ENCODE measurements at regions not wholly inside any gene's neighbourhood (a gene's known extent, or its start where the extent isn't known, plus 50 kb on each side); places are given as distances from the start of the nearest gene placed in this dataset.

DNA sequence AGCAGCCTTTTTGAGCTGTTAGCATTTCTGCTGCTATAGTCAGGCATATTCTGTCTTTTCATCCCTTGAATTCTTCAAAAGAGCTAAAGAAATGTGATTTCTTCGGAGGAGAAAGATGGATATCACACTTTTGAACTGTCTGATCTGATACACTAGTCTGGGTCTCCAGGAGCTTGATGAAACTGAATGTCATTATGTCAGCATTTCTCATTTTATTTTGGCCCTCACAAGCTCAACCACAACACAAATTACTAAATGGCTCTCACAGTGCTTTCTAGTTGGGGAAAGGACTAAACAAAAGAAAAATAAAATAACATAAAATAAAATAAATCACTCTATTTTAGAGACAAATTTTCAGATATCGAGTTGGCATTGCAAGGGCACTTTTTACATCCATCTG, 655.3 kb upstream of the SPANXN1 start:
- H3K27ac ChIP-seq, result no peak overlapping the region
- H3K36me3 ChIP-seq, result no peaks in the 10 kb centered on the region
- TF ChIP-seq, protein P1, sequence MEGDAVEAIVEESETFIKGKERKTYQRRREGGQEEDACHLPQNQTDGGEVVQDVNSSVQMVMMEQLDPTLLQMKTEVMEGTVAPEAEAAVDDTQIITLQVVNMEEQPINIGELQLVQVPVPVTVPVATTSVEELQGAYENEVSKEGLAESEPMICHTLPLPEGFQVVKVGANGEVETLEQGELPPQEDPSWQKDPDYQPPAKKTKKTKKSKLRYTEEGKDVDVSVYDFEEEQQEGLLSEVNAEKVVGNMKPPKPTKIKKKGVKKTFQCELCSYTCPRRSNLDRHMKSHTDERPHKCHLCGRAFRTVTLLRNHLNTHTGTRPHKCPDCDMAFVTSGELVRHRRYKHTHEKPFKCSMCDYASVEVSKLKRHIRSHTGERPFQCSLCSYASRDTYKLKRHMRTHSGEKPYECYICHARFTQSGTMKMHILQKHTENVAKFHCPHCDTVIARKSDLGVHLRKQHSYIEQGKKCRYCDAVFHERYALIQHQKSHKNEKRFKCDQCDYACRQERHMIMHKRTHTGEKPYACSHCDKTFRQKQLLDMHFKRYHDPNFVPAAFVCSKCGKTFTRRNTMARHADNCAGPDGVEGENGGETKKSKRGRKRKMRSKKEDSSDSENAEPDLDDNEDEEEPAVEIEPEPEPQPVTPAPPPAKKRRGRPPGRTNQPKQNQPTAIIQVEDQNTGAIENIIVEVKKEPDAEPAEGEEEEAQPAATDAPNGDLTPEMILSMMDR (IDR thresholded peaks at IDR 0.05), result no peak
- TF ChIP-seq POLR2A (IDR thresholded peaks at IDR 0.05), result no peak
- H3K27me3 ChIP-seq, result no peaks in the 10 kb centered on the region
- intact Hi-C loops (cut with DNase I), result no loop called here
- no peak for ATAC-seq
- no peak overlapping the region for H3K4me3 ChIP-seq
- H3K4me1 ChIP-seq, result no peaks in the 10 kb centered on the region
- H3K9me3 ChIP-seq, result peaks cover 0 to 6% (median 0%) of the 10 kb centered on the region in 12 donors
- WGBS, 4 donors, result 23 to 38% (median 34%) methylated on average over 2 of the region's 2 CpGs
- no peak for DNase-seq

DNA sequence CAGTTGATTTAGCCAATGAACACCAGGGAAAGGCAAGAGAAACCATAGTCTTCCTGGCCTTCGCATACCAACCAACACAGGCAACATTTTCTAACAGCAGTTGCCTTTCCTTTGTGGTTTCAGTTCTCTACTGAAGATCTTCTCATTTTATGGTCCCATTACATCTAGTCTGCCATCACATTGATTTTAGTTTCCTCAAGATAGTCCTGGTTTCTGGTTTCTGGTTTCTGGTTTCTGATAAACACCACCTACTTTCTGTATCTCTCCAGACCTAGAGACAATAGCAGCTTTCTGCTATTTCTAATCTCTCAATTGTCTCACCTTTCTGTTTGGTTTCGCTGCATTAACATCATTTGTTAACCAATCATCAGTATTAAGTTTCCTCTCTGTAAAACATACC, 646.3 kb upstream of the SPANXN1 start:
- H3K27me3 ChIP-seq, result no peaks in the 10 kb centered on the region
- 58 to 79% (median 70%) methylated on average over 2 of the region's 2 CpGs for WGBS, 4 donors
- TF ChIP-seq, protein P1 (IDR thresholded peaks at IDR 0.05), result no peak
- TF ChIP-seq POLR2A (IDR thresholded peaks at IDR 0.05), result no peak
- no peak overlapping the region for H3K27ac ChIP-seq
- H3K4me3 ChIP-seq, result no peak overlapping the region
- no peaks in the 10 kb centered on the region for H3K4me1 ChIP-seq
- DNase-seq, result no peak
- ATAC-seq, result no peak
- intact Hi-C loops (cut with DNase I), result no loop called here
- H3K9me3 ChIP-seq, result no peaks in the 10 kb centered on the region
- H3K36me3 ChIP-seq, result no peaks in the 10 kb centered on the region

DNA sequence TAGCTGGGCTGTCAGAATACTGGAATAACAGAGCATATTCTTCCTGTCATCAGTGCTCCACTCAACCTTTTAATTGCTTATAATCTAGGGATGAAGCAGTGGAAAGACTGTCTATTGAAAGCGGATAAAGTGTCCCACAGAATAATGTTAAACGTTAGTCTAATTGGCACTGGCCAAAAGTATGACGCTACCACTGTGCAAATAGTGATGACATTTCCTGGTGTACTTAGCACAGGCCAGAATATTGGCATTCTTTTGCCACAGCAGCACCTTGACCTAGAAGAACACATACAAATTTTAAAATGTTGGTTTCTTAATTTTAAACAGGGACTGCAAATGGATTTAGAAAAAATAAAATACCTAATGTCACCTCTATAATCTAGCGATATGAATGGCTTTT, 635.2 kb upstream of the SPANXN1 start:
- H3K36me3 ChIP-seq, result no peaks in the 10 kb centered on the region
- DNase-seq, result no peak
- no peaks in the 10 kb centered on the region for H3K4me1 ChIP-seq
- WGBS, 4 donors, result 62 to 69% (median 63%) methylated on average over 4 of the region's 4 CpGs
- no peak overlapping the region for H3K27ac ChIP-seq
- no peaks in the 10 kb centered on the region for H3K9me3 ChIP-seq
- H3K4me3 ChIP-seq, result no peak overlapping the region
- TF ChIP-seq POLR2A (IDR thresholded peaks at IDR 0.05), result no peak
- TF ChIP-seq, protein P1 (IDR thresholded peaks at IDR 0.05), result no peak
- ATAC-seq, result no peak
- no peaks in the 10 kb centered on the region for H3K27me3 ChIP-seq
- intact Hi-C loops (cut with DNase I), result no loop called here

DNA sequence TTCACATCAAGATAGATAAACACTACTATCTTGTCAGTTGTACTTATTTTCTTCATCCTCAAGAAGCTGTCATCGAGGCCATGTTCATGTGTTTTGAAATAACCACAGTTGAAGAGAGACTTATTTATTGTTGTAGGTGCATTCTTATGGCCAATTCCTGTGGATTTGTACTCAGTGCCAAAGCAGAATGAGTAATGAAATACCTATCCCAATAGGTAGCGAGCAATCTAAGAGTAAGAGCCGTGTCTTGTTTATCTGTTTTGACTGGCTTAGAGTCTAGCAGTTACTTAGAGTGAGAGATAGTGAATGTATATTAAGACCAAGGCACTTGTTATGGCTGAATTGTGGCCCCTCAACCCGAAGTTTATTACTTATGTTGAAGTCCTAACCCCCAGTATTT, 631.0 kb upstream of the SPANXN1 start:
- intact Hi-C loops (cut with DNase I), result no loop called here
- DNase-seq (no peak), ATAC-seq (no peak)
- Histone ChIP-seq H3K36me3 (no peaks in the 10 kb centered on the region), H3K27me3 (no peaks in the 10 kb centered on the region), H3K27ac (no peak overlapping the region), H3K4me1 (no peaks in the 10 kb centered on the region), H3K4me3 (no peak overlapping the region), H3K9me3 (no peaks in the 10 kb centered on the region)
- TF ChIP-seq, protein P1 (IDR thresholded peaks at IDR 0.05), result no peak
- WGBS, 4 donors, result 44 to 60% (median 53%) methylated on average over 4 of the region's 4 CpGs
